WTC11 (cell line): ENCODE measurements at regions not wholly inside any gene's neighbourhood (a gene's known extent, or its start where the extent isn't known, plus 50 kb on each side); places are given as distances from the start of the nearest gene placed in this dataset.

Source experiments
- ATAC-seq: fragments of 200-7000 bp; cut with Tn5 transposase; 2 replicates; pipeline ENCODE4 v1.10.0; 2021; ENCODE audit warnings: mild to moderate bottlenecking, moderate library complexity
- CTCF ChIA-PET: fragments of 300-600 bp; sonication (Branson Sonifier 250); formaldehyde crosslinking; loops from one replicate; lab custom pipeline; 2021; ENCODE audit warnings: antibody characterized with exemption; lab: Charles Lee
- POLR2A ChIA-PET: fragments of 350-600 bp; sonication (Branson Sonifier 250); formaldehyde crosslinking; loops from one replicate; lab custom pipeline; 2021; ENCODE audit warnings: antibody characterized with exemption; lab: Charles Lee
- DNase-seq: peaks from one replicate; pipeline ENCODE4 v3.0.0; 2021; ENCODE audit warnings: low spot score
- H3K27ac Mint-ChIP-seq: 2 replicates; pipeline ENCODE4 v1.8.0; 2021; ENCODE audit warnings: mixed read lengths
- H3K27me3 Mint-ChIP-seq: 2 replicates; pipeline ENCODE4 v1.8.0; 2021; ENCODE audit warnings: low read depth, mild to moderate bottlenecking, moderate library complexity, mixed read lengths
- H3K36me3 Mint-ChIP-seq: 2 replicates; pipeline ENCODE4 v1.8.0; 2021; ENCODE audit warnings: mixed read lengths
- H3K4me1 Mint-ChIP-seq: 2 replicates; pipeline ENCODE4 v1.8.0; 2022; ENCODE audit warnings: mixed read lengths
- H3K4me3 Mint-ChIP-seq: 2 replicates; pipeline ENCODE4 v1.8.0; 2021; ENCODE audit warnings: mild to moderate bottlenecking, moderate library complexity, mixed read lengths
- H3K9me3 Mint-ChIP-seq: 2 replicates; pipeline ENCODE4 v1.8.0; 2021; ENCODE audit warnings: mixed read lengths
- AR ChIP-seq: fragments of 250-450 bp; sonication (Bioruptor Pico); IDR thresholded peaks from 2 replicates; pipeline ENCODE4 v1.9.0; 2021; ENCODE audit warnings: mild to moderate bottlenecking
- ESRRA ChIP-seq: sonication (generic); formaldehyde crosslinking; IDR thresholded peaks from 2 replicates; pipeline ENCODE4 v1.8.1; 2022; ENCODE audit warnings: mild to moderate bottlenecking, missing genetic modification reagents, borderline replicate concordance
- FOXJ3 ChIP-seq: sonication (generic); formaldehyde crosslinking; IDR thresholded peaks from 2 replicates; pipeline ENCODE4 v1.9.0; 2021; ENCODE audit warnings: missing genetic modification reagents, mild to moderate bottlenecking, borderline replicate concordance
- FOXK1 ChIP-seq: sonication (generic); formaldehyde crosslinking; IDR thresholded peaks from 2 replicates; pipeline ENCODE4 v1.8.0; 2022; ENCODE audit warnings: mild to moderate bottlenecking, moderate library complexity, missing genetic modification reagents
- FOXP1 ChIP-seq: sonication (generic); formaldehyde crosslinking; IDR thresholded peaks from 2 replicates; pipeline ENCODE4 v1.8.0; 2022; ENCODE audit warnings: missing genetic modification reagents, mild to moderate bottlenecking, moderate library complexity, borderline replicate concordance
- GTF2I ChIP-seq: fragments of 250-450 bp; sonication (Bioruptor Pico); conservative IDR thresholded peaks from 2 replicates; pipeline ENCODE4 v1.4.0; 2021; ENCODE audit warnings: mild to moderate bottlenecking
- HMGA2 ChIP-seq: fragments of 250-450 bp; sonication (Bioruptor Pico); IDR thresholded peaks from 2 replicates; pipeline ENCODE4 v1.4.0; 2021; ENCODE audit warnings: mild to moderate bottlenecking, moderate library complexity
- KAT7 ChIP-seq: sonication (generic); formaldehyde crosslinking; IDR thresholded peaks from 2 replicates; pipeline ENCODE4 v1.8.1; 2023; ENCODE audit warnings: missing genetic modification reagents, mild to moderate bottlenecking, borderline replicate concordance
- MYBL2 ChIP-seq: sonication (generic); formaldehyde crosslinking; IDR thresholded peaks from 2 replicates; pipeline ENCODE4 v1.8.1; 2023; ENCODE audit warnings: mild to moderate bottlenecking, moderate library complexity, missing genetic modification reagents
- NFATC4 ChIP-seq: fragments of 250-450 bp; sonication (Bioruptor Pico); IDR thresholded peaks from 2 replicates; pipeline ENCODE4 v1.9.0; 2021; ENCODE audit warnings: mild to moderate bottlenecking
- NFYB ChIP-seq: sonication (generic); formaldehyde crosslinking; conservative IDR thresholded peaks from 2 replicates; pipeline ENCODE4 v1.8.0; 2022; ENCODE audit warnings: low read depth, missing genetic modification reagents
- NR2C2 ChIP-seq: sonication (generic); formaldehyde crosslinking; IDR thresholded peaks from 2 replicates; pipeline ENCODE4 v1.8.0; 2022; ENCODE audit warnings: mild to moderate bottlenecking, missing genetic modification reagents
- PRRX2 ChIP-seq: fragments of 250-450 bp; sonication (Bioruptor Pico); IDR thresholded peaks from 2 replicates; pipeline ENCODE4 v1.8.0; 2021; ENCODE audit warnings: mild to moderate bottlenecking
- TCF7 ChIP-seq: sonication (generic); formaldehyde crosslinking; IDR thresholded peaks from 2 replicates; pipeline ENCODE4 v1.8.0; 2022; ENCODE audit warnings: mild to moderate bottlenecking, low read depth, missing genetic modification reagents, moderate library complexity
- USF1 ChIP-seq: sonication (generic); formaldehyde crosslinking; IDR thresholded peaks from 2 replicates; pipeline ENCODE4 v1.8.0; 2022; ENCODE audit warnings: mild to moderate bottlenecking, missing genetic modification reagents
- ZNF232 ChIP-seq: sonication (generic); formaldehyde crosslinking; IDR thresholded peaks from 2 replicates; pipeline ENCODE4 v1.8.0; 2022; ENCODE audit warnings: mild to moderate bottlenecking, missing genetic modification reagents
- ZNF281 ChIP-seq: sonication (generic); formaldehyde crosslinking; IDR thresholded peaks from 2 replicates; pipeline ENCODE4 v1.8.0; 2023; ENCODE audit warnings: mild to moderate bottlenecking, missing genetic modification reagents
- ZNF423 ChIP-seq: fragments of 250-450 bp; sonication (Bioruptor Pico); IDR thresholded peaks from 2 replicates; pipeline ENCODE4 v2.1.2; 2022; ENCODE audit warnings: mild to moderate bottlenecking, moderate library complexity
- ZSCAN18 ChIP-seq: fragments of 250-450 bp; sonication (Bioruptor Pico); IDR thresholded peaks from 2 replicates; pipeline ENCODE4 v2.1.2; 2022; ENCODE audit warnings: mild to moderate bottlenecking, moderate library complexity
- TF ChIP-seq, protein P1 (sequence below): sonication (generic); formaldehyde crosslinking; IDR thresholded peaks from 2 replicates; pipeline ENCODE4 v1.8.1; 2023; ENCODE audit warnings: mild to moderate bottlenecking, missing genetic modification reagents, borderline replicate concordance
- TF ChIP-seq, protein P2 (sequence below): sonication (generic); formaldehyde crosslinking; IDR thresholded peaks from 2 replicates; pipeline ENCODE4 v1.8.0; 2022; ENCODE audit warnings: mild to moderate bottlenecking, missing genetic modification reagents
- TF ChIP-seq, protein P3 (sequence below): sonication (generic); formaldehyde crosslinking; IDR thresholded peaks from 2 replicates; pipeline ENCODE4 v1.8.1; 2023; ENCODE audit warnings: mild to moderate bottlenecking, moderate library complexity, missing genetic modification reagents

DNA sequence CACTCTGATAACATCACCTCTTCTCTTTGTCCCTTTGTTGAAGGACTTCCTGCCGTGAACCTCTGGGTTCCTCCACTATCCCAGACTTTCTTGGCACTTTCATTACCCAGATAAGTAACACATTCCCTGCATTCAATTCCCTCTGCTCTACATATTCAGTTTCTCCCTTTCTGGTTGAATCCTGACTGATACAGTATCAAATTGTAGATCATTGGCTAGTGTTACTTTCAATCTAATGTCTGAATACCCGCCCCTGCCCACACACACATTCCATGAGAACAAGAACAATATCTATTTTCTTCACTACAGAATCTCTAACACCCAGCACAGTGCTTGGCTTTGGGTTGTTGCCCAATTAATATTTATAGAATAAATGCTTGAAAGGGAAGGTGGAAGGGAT is 163.5 kb downstream of the ABHD5 start:
- Mint-ChIP-seq H3K36me3 (no peaks in the 10 kb centered on the region), H3K27me3 (0 out of 2 replicates have a peak, but pooled peaks cover 6% of the 10 kb centered on the region), H3K27ac (no peak overlapping the region), H3K4me3 (no peak overlapping the region), H3K9me3 (no peaks in the 10 kb centered on the region), H3K4me1 (peaks cover 40% of the 10 kb centered on the region)
- CTCF ChIA-PET: interaction anchor here (1.1 to 2.0 kb wide), 2 partner anchors 11 to 68 kb away, joined by 3 to 15 read pairs; no protein-coding TSS in a partner anchor
- TF ChIP-seq FOXP1 (CRISPR knock-in tag) (no peak), TCF7 (CRISPR knock-in tag) (no peak), PRRX2 (CRISPR knock-in tag) (no peak), ZNF232 (CRISPR knock-in tag) (no peak), GTF2I (no peak), ZNF281 (CRISPR knock-in tag) (no peak), USF1 (CRISPR knock-in tag) (no peak)
- TF ChIP-seq, protein P1, sequence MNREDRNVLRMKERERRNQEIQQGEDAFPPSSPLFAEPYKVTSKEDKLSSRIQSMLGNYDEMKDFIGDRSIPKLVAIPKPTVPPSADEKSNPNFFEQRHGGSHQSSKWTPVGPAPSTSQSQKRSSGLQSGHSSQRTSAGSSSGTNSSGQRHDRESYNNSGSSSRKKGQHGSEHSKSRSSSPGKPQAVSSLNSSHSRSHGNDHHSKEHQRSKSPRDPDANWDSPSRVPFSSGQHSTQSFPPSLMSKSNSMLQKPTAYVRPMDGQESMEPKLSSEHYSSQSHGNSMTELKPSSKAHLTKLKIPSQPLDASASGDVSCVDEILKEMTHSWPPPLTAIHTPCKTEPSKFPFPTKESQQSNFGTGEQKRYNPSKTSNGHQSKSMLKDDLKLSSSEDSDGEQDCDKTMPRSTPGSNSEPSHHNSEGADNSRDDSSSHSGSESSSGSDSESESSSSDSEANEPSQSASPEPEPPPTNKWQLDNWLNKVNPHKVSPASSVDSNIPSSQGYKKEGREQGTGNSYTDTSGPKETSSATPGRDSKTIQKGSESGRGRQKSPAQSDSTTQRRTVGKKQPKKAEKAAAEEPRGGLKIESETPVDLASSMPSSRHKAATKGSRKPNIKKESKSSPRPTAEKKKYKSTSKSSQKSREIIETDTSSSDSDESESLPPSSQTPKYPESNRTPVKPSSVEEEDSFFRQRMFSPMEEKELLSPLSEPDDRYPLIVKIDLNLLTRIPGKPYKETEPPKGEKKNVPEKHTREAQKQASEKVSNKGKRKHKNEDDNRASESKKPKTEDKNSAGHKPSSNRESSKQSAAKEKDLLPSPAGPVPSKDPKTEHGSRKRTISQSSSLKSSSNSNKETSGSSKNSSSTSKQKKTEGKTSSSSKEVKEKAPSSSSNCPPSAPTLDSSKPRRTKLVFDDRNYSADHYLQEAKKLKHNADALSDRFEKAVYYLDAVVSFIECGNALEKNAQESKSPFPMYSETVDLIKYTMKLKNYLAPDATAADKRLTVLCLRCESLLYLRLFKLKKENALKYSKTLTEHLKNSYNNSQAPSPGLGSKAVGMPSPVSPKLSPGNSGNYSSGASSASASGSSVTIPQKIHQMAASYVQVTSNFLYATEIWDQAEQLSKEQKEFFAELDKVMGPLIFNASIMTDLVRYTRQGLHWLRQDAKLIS: no peak
- ATAC-seq: no peak
- DNase-seq: no peak
- POLR2A ChIA-PET: no interaction called here

DNA sequence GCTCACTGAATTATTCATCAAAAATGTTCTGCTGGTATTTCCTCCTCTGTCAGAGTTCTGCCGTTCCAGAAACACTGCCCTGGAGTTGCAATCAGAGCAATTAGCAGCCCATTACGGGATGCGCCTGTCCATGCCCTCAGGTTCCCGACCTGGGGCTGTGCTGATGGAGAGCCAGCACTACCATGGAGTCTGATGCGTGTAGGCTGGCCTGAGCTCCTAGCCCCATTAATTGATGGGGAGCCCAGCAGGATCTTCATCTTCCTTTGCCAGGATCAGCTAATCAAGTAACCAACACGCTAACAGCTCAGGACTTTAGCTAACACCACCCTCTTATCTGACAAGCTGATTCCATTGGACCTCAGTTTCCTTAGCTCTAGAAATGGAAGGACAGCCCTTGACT is 164.2 kb downstream of the ABHD5 start:
- POLR2A ChIA-PET: interaction anchor here (1.2 kb wide), 1 partner anchor 142 kb away, joined by 3 read pairs; no protein-coding TSS in a partner anchor
- no peak for DNase-seq
- TF ChIP-seq ESRRA: no peak
- no peak for TF ChIP-seq NR2C2
- TF ChIP-seq ZSCAN18 (CRISPR knock-in tag): no peak
- no peak for TF ChIP-seq HMGA2
- TF ChIP-seq KAT7 (CRISPR knock-in tag): no peak
- no peak for TF ChIP-seq AR (CRISPR knock-in tag)
- TF ChIP-seq, protein P2, sequence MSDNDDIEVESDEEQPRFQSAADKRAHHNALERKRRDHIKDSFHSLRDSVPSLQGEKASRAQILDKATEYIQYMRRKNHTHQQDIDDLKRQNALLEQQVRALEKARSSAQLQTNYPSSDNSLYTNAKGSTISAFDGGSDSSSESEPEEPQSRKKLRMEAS (CRISPR knock-in tag): no peak
- TF ChIP-seq, protein P3, sequence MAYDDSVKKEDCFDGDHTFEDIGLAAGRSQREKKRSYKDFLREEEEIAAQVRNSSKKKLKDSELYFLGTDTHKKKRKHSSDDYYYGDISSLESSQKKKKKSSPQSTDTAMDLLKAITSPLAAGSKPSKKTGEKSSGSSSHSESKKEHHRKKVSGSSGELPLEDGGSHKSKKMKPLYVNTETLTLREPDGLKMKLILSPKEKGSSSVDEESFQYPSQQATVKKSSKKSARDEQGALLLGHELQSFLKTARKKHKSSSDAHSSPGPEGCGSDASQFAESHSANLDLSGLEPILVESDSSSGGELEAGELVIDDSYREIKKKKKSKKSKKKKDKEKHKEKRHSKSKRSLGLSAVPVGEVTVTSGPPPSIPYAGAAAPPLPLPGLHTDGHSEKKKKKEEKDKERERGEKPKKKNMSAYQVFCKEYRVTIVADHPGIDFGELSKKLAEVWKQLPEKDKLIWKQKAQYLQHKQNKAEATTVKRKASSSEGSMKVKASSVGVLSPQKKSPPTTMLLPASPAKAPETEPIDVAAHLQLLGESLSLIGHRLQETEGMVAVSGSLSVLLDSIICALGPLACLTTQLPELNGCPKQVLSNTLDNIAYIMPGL: no peak
- no peak for TF ChIP-seq ZNF423 (CRISPR knock-in tag)
- TF ChIP-seq NFYB: no peak
- no peak for TF ChIP-seq NFATC4 (CRISPR knock-in tag)
- no peak for TF ChIP-seq FOXK1
- TF ChIP-seq FOXJ3 (CRISPR knock-in tag): no peak
- no peak for TF ChIP-seq MYBL2 (CRISPR knock-in tag)

More for the DNA sequence above, 164.2 kb downstream of the ABHD5 start:
- H3K27me3 Mint-ChIP-seq: 0 out of 2 replicates have a peak, but pooled peaks cover 6% of the 10 kb centered on the region
- ATAC-seq: no peak
- no peaks in the 10 kb centered on the region for H3K9me3 Mint-ChIP-seq
- CTCF ChIA-PET: interaction anchor here (0.8 to 3.4 kb wide), 37 partner anchors 11 to 425 kb away, joined by 3 to 27 read pairs (median 5); no protein-coding TSS in a partner anchor
- no peaks in the 10 kb centered on the region for H3K36me3 Mint-ChIP-seq
- no peak overlapping the region for H3K27ac Mint-ChIP-seq
- H3K4me1 Mint-ChIP-seq: peaks cover 40% of the 10 kb centered on the region
- no peak overlapping the region for H3K4me3 Mint-ChIP-seq
